Activated CD4-positive, alpha-beta memory T cell treated with anti-CD3 and anti-CD28 coated beads for 36 hours (primary cell): ENCODE measurements at regions not wholly inside any gene's neighbourhood (a gene's known extent, or its start where the extent isn't known, plus 50 kb on each side); places are given as distances from the start of the nearest gene placed in this dataset.

Experiments used
- CTCF ChIA-PET: fragments of 350-600 bp; sonication (Branson Sonifier 250); formaldehyde crosslinking; loops from one replicate; lab custom pipeline; 2021; ENCODE audit warnings: antibody characterized with exemption, inconsistent platforms; lab: Charles Lee
- POLR2A ChIA-PET: fragments of 350-600 bp; sonication (Branson Sonifier 250); formaldehyde crosslinking; loops from one replicate; lab custom pipeline; 2021; ENCODE audit warnings: antibody characterized with exemption; lab: Charles Lee
- DNase-seq: peaks from one replicate; pipeline ENCODE4 v3.0.0-alpha.2; 2020
- H3K27ac Mint-ChIP-seq: one replicate; pipeline ENCODE4 v1.8.0; 2021; ENCODE audit warnings: mixed read lengths
- H3K27me3 Mint-ChIP-seq: one replicate; pipeline ENCODE4 v1.8.0; 2021; ENCODE audit warnings: mixed read lengths
- H3K36me3 Mint-ChIP-seq: one replicate; pipeline ENCODE4 v1.8.0; 2021; ENCODE audit warnings: mixed read lengths
- H3K4me1 Mint-ChIP-seq: one replicate; pipeline ENCODE4 v1.8.0; 2021; ENCODE audit warnings: low read depth, mixed read lengths
- H3K4me3 Mint-ChIP-seq: one replicate; pipeline ENCODE4 v1.8.0; 2021; ENCODE audit warnings: mild to moderate bottlenecking, mixed read lengths
- H3K9me3 Mint-ChIP-seq: one replicate; pipeline ENCODE4 v1.8.0; 2021; ENCODE audit warnings: mixed read lengths
- intact Hi-C: fragments of 100-400 bp; cut with micrococcal nuclease; formaldehyde crosslinking; loops from one replicate; pipeline ENCODE4 v1.15.1; 2023

GRCh38 chr6:142500250-142500786 is 198.5 kb downstream of the ADGRG6 start:
- no peak for DNase-seq
- peaks cover 2% of the 10 kb centered on the region for H3K27me3 Mint-ChIP-seq
- H3K27ac Mint-ChIP-seq = no peak overlapping the region
- CTCF ChIA-PET = no interaction called here
- no peaks in the 10 kb centered on the region for H3K4me1 Mint-ChIP-seq
- peaks cover 2% of the 10 kb centered on the region for H3K36me3 Mint-ChIP-seq
- POLR2A ChIA-PET = no interaction called here
- H3K9me3 Mint-ChIP-seq = peaks cover 20% of the 10 kb centered on the region
- intact Hi-C loops = no loop called here
- H3K4me3 Mint-ChIP-seq = no peak overlapping the region

GRCh38 chr6:142501795-142502194 is 200.0 kb downstream of the ADGRG6 start:
- intact Hi-C loops = no loop called here
- Mint-ChIP-seq H3K4me3 (no peak overlapping the region), H3K4me1 (no peaks in the 10 kb centered on the region), H3K9me3 (peaks cover 20% of the 10 kb centered on the region), H3K27me3 (no peaks in the 10 kb centered on the region), H3K36me3 (peaks cover 2% of the 10 kb centered on the region), H3K27ac (no peak overlapping the region)
- POLR2A ChIA-PET = no interaction called here
- no peak for DNase-seq
- CTCF ChIA-PET = interaction anchor here (2.0 kb wide), 1 partner anchor 27 kb away, joined by 5 read pairs; no protein-coding TSS in a partner anchor

- Mint-ChIP-seq H3K4me1 (no peaks in the 10 kb centered on the region), H3K9me3 (peaks cover 21% of the 10 kb centered on the region), H3K36me3 (peaks cover 2% of the 10 kb centered on the region), H3K27ac (no peak overlapping the region), H3K27me3 (peaks cover 1% of the 10 kb centered on the region), H3K4me3 (no peak overlapping the region)
- no peak for DNase-seq
- intact Hi-C loops = no loop called here
- POLR2A ChIA-PET = no interaction called here
- CTCF ChIA-PET = no interaction called here
Observed at GRCh38 chr6:142507065-142507464, 205.3 kb downstream of the ADGRG6 start.

GRCh38 chr6:142510211-142510610 is 208.4 kb downstream of the ADGRG6 start:
- peaks cover 6% of the 10 kb centered on the region for H3K9me3 Mint-ChIP-seq
- no peak overlapping the region for H3K4me3 Mint-ChIP-seq
- no peak overlapping the region for H3K27ac Mint-ChIP-seq
- H3K36me3 Mint-ChIP-seq = no peaks in the 10 kb centered on the region
- ChIA-PET POLR2A (no interaction called here), CTCF (no interaction called here)
- intact Hi-C loops = no loop called here
- H3K27me3 Mint-ChIP-seq = peaks cover 4% of the 10 kb centered on the region
- no peak for DNase-seq
- no peaks in the 10 kb centered on the region for H3K4me1 Mint-ChIP-seq

GRCh38 chr6:142518126-142518525 is 216.3 kb downstream of the ADGRG6 start:
- Mint-ChIP-seq H3K27ac (no peak overlapping the region), H3K27me3 (peaks cover 13% of the 10 kb centered on the region), H3K4me1 (no peaks in the 10 kb centered on the region), H3K9me3 (peaks cover 12% of the 10 kb centered on the region), H3K36me3 (no peaks in the 10 kb centered on the region), H3K4me3 (no peak overlapping the region)
- intact Hi-C loops = no loop called here
- ChIA-PET CTCF (no interaction called here), POLR2A (no interaction called here)
- DNase-seq = no peak

DNA sequence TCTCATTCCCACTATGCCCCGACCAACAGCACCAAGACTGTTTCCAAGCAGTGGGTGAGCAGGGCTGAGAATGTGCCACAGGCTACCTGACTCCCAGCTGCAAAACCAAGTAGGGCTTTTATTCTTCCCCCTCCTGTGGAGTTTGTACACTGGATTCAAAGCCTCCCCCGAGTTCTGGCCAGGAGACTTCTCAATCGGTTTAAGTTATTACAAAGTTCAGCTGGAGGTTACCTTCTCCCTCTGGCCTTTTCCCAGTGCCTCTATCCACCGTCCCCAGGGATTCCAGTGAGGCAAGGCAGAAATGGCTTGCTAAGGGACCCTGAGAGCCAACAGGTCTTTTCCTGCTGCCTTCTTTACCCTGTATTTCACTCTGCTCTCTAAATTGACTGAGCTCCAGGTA is 217.0 kb downstream of the ADGRG6 start:
- CTCF ChIA-PET = no interaction called here
- peaks cover 13% of the 10 kb centered on the region for H3K27me3 Mint-ChIP-seq
- intact Hi-C loops = no loop called here

GRCh38 chr6:142521791-142522190 is 220.0 kb downstream of the ADGRG6 start:
- no peak for DNase-seq
- POLR2A ChIA-PET = no interaction called here
- no peaks in the 10 kb centered on the region for H3K4me1 Mint-ChIP-seq
- no peak overlapping the region for H3K27ac Mint-ChIP-seq
- no peak overlapping the region for H3K4me3 Mint-ChIP-seq
- intact Hi-C loops = no loop called here
- peaks cover 3% of the 10 kb centered on the region for H3K9me3 Mint-ChIP-seq
- CTCF ChIA-PET = no interaction called here
- H3K36me3 Mint-ChIP-seq = no peaks in the 10 kb centered on the region
- H3K27me3 Mint-ChIP-seq = peaks cover 8% of the 10 kb centered on the region

More for the DNA sequence above, 217.0 kb downstream of the ADGRG6 start:
- H3K36me3 Mint-ChIP-seq = no peaks in the 10 kb centered on the region
- no peaks in the 10 kb centered on the region for H3K4me1 Mint-ChIP-seq
- no peak for DNase-seq
- no peak overlapping the region for H3K27ac Mint-ChIP-seq
- peaks cover 12% of the 10 kb centered on the region for H3K9me3 Mint-ChIP-seq
- POLR2A ChIA-PET = no interaction called here
- no peak overlapping the region for H3K4me3 Mint-ChIP-seq

DNA sequence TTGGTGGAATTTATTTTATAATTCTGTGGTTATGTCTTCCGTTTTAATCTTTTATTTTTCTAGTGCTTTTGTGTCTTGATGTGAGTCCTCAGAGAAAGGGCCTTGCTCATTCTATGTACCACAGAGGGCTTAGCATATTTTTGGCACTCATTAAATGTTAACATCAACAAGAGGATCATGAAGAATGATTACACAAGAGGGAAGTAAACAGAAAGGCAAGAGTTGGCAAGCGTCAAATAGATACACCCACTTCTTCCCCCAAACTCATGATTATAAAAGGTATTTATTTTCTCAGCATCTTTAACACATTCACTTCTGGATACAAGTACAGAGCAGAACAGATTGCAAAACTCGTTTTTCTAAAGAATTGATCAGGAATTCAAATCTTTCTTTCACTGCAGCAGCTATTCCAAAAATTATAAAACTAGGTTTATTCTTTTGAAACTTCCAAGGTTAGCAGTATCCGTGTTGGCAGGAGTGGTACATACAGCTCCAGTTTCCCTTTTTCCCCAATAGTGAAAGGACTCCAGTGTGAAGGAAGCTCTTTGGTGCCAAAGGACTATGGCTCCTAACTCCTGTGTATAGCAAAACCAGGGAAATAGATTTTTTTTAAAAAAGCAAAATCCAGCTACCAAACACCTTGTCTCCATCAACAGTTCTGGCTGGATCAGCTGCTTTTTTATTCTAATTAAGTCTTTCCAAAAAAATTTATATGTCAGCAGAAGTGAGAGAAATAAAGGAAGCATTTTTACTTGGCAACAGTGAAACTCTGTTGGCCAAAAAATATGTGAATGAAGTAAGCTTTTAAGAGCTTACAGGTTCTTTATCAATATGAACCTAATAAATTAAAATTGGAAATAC is 221.9 kb downstream of the ADGRG6 start:
- ChIA-PET CTCF (no interaction called here), POLR2A (no interaction called here)
- Mint-ChIP-seq H3K36me3 (no peaks in the 10 kb centered on the region), H3K27ac (no peak overlapping the region), H3K4me1 (no peaks in the 10 kb centered on the region), H3K4me3 (no peak overlapping the region), H3K9me3 (no peaks in the 10 kb centered on the region), H3K27me3 (peaks cover 8% of the 10 kb centered on the region)
- DNase-seq = no peak
- intact Hi-C loops = no loop called here

- no peak overlapping the region for H3K4me3 Mint-ChIP-seq
- intact Hi-C loops = no loop called here
- H3K4me1 Mint-ChIP-seq = no peaks in the 10 kb centered on the region
- POLR2A ChIA-PET = no interaction called here
- H3K27ac Mint-ChIP-seq = no peak overlapping the region
- DNase-seq = no peak
- peaks cover 4% of the 10 kb centered on the region for H3K36me3 Mint-ChIP-seq
- H3K27me3 Mint-ChIP-seq = no peaks in the 10 kb centered on the region
- peaks cover 18% of the 10 kb centered on the region for H3K9me3 Mint-ChIP-seq
- CTCF ChIA-PET = no interaction called here
Observed at GRCh38 chr6:142530566-142530965, 228.8 kb downstream of the ADGRG6 start.

GRCh38 chr6:142531727-142532126 is 229.9 kb downstream of the ADGRG6 start:
- Mint-ChIP-seq H3K4me3 (no peak overlapping the region), H3K36me3 (peaks cover 4% of the 10 kb centered on the region), H3K4me1 (no peaks in the 10 kb centered on the region), H3K9me3 (peaks cover 21% of the 10 kb centered on the region), H3K27me3 (no peaks in the 10 kb centered on the region), H3K27ac (no peak overlapping the region)
- CTCF ChIA-PET = no interaction called here
- POLR2A ChIA-PET = no interaction called here
- no peak for DNase-seq
- intact Hi-C loops = no loop called here

DNA sequence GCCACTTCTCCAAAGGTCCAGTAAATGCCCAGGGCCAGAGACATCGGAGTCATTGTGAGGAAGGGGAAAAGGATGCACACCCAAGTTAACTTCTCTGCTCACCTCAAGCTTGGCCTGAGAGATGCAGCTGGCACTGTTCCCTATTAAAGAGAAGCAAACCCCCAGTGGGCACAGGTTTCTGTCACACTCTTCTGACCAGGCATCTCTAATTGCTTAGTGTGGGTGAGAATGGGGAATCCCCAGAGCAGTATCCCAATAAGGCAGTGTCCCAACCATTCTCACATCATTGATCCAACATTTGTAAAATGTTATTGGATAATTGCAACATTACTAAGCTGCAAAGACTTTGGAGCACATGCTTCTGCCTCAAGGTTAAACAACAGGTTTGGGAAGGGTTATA is 232.3 kb downstream of the ADGRG6 start:
- POLR2A ChIA-PET = no interaction called here

DNA sequence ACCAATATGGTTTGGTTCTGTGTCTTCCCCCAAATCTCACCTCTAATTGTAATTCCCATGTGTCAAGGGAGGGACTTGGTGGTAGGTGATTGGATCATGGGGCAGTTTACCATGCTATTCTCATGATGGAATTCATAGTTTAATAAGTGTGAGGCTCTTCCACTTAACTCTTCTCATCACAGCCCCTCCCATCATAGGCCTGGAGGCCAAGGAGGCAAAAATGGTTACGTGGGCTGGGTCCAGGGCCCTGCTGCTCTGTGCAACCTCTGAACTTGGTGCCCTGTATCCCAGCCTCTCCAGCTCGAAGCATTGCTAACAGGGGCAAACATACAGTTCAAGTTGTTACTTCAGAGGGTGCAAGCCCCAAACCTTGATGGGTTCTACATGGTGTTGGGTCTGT is 232.7 kb downstream of the ADGRG6 start:
- Mint-ChIP-seq H3K4me1 (no peaks in the 10 kb centered on the region), H3K36me3 (peaks cover 4% of the 10 kb centered on the region), H3K27ac (no peak overlapping the region), H3K4me3 (no peak overlapping the region), H3K27me3 (no peaks in the 10 kb centered on the region), H3K9me3 (peaks cover 21% of the 10 kb centered on the region)
- intact Hi-C loops = no loop called here
- DNase-seq = no peak
- CTCF ChIA-PET = no interaction called here
- POLR2A ChIA-PET = no interaction called here

More for the DNA sequence above, 232.3 kb downstream of the ADGRG6 start:
- no peak overlapping the region for H3K4me3 Mint-ChIP-seq
- intact Hi-C loops = no loop called here
- H3K9me3 Mint-ChIP-seq = peaks cover 21% of the 10 kb centered on the region
- H3K4me1 Mint-ChIP-seq = no peaks in the 10 kb centered on the region
- CTCF ChIA-PET = no interaction called here
- no peak overlapping the region for H3K27ac Mint-ChIP-seq
- no peaks in the 10 kb centered on the region for H3K27me3 Mint-ChIP-seq
- DNase-seq = no peak
- H3K36me3 Mint-ChIP-seq = peaks cover 4% of the 10 kb centered on the region
